ENCODE measurements at regions not wholly inside any gene's neighbourhood (a gene's known extent, or its start where the extent isn't known, plus 50 kb on each side); places are given as distances from the start of the nearest gene placed in this dataset.

GRCh38 chr4:66681962-66682361 is 863.3 kb downstream of the CENPC start:
- no peak for FAIRE-seq

DNA sequence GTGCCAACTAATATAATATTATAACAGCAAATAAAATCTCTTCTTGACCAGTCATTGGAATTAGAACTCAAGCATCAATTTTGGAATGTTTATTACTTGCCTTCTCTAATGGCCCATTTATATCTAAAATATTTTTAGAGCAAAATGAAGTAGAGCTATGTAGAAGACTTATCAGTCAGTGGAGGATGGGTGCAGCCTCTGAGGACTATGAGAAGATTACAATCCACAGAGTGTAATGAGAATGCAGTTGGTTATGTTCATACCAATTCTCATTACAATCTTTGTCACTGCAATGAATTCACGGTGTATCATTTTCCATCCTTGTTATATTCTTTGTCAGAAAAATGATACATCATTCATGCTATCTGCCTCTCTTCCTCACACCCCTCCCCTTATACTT is 878.1 kb downstream of the CENPC start:
- no peak for FAIRE-seq

- no peak for FAIRE-seq
These were observed 882.7 kb downstream of the CENPC start for GRCh38 chr4:66662620-66663019.

- no peak for FAIRE-seq
These were observed 886.5 kb downstream of the CENPC start for GRCh38 chr4:66658809-66659208.

- no peak for FAIRE-seq
These were observed 889.8 kb downstream of the CENPC start for GRCh38 chr4:66655505-66655904.

DNA sequence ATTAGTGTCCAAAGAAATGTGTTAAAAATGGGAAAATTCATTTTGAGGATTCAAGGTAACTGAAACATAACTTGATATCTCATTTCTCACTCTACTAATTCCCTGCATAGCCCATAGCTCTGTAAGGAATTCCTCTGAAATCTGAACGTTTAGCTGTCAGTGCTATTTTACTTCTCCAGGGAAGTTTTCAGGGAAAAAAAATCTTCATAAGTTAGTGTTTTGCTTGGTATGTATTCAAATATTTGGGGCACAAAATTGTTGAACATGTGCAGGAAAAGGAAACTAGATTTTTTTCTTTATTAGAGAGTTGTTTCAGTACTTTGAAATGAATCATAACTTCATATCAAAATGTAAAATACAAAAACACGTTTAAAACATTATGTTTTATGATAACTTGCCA is 891.4 kb downstream of the CENPC start:
- no peak for FAIRE-seq

DNA sequence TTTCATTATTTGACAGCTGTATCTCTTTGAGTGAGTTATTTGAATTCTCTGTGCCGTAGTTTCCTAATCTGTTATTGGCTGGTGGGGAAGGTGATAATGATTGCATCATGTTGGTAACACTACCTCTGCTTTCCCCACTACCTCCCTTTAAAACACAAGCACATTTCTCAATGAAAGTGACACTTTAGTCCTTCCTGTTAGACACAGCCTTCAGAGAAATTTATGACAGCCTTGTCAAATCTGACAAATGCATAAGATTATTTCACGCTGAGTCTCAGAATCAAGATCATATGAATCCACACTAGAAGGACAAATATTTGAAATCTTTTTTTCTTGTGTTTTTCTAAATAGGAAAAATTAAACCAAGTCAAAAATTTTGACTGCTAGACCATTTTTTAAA is 896.1 kb downstream of the CENPC start:
- no peak for FAIRE-seq

DNA sequence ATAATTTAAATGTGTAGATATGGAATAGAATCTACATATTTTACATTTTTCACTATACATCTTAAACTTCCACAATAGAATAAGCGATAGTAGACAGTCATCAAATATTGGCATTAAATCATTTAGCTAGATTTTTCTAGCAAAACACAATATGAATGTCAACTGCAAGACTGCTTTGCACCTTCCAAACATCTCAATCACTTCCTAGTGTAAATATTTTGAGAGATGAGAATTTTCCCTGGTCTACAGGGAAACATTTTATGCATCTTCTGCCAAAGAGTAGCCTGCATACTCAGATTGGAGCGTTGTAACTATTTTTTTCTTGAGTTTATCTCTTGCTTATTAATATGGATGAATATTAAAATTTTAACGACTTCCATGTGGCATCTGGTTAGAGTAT is 897.4 kb downstream of the CENPC start:
- FAIRE-seq: no peak

GRCh38 chr4:66647476-66647875 is 897.8 kb downstream of the CENPC start:
- no peak for FAIRE-seq

DNA sequence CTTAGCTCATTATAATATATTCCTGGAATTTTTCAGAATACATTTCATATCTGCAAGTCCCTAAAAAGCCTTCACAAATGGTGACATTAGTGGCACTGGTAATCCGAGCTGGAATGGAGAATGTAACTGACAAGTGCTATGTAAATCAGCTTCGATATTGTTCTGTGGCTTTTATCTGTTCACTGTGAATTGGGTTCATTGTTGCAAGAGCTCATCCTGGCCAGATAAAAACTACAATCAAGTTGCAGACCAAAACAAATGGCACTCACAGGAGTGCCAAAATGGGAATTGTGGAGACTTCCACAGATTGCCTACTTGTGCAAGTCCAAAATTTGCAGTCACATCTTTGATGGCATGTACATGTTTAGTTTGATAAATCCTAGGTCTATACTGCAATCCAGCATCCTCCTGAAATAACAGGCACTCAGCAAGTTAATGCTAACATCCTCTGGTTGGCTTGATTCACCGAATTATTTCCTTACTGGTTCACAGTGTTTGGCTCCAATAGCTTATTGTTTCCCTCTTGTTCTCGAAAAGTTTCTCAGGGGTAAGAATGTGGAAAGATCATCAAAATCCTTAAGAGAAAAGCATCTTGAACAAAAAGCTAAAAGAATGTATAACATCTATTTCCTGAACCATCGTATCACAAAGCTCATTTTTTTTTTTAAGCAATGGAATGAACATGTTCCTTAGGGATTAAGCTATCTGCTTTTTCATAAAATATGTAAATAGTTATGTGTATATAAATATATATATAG is 904.9 kb downstream of the CENPC start:
- no peak for FAIRE-seq

- no peak for FAIRE-seq
These were observed 905.9 kb downstream of the CENPC start for GRCh38 chr4:66639361-66639760.

DNA sequence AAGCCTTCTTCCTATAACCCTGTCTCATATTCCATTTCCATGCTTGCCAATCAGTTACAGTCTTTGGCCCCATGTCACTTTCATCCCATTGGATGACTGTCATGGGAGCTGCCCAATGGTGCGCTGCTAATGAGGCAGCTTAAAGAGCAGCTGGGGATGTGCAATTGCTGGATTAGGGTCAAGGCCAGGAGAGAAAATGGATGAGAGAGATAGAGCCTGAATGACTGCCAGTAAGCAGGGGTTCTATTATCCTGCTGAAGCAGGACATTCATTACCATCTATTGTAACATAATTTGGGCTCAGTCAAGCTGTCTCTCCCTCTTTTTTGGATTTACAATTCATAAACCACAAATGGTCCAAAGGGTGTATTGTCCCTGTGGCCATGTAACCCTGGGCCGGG is 909.0 kb downstream of the CENPC start:
- no peak for FAIRE-seq

- no peak for FAIRE-seq
These were observed 911.8 kb downstream of the CENPC start for GRCh38 chr4:66633477-66633876.

- FAIRE-seq: no peak
These were observed 915.4 kb downstream of the CENPC start for GRCh38 chr4:66629927-66630326.

DNA sequence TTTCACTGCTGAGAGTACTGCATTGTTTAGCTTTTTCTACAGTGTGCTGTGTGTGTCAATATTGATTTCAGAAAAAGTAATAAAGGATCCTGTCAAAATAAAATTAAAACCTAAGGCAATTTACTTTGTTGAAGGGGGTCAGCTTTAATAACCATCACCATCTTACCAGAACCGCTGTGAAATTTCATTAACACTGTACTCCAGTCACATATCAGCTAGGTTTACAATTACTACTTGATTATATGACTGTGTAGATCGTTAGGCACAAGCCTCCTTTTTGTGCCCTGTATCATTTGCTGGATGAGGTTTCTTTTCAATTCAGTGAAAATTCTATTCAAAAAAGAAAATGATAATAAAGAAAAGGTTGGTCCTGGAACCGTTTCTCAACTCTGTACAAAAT is 917.2 kb downstream of the CENPC start:
- FAIRE-seq: no peak

- no peak for FAIRE-seq
These were observed 919.8 kb downstream of the CENPC start for GRCh38 chr4:66625480-66625879.

DNA sequence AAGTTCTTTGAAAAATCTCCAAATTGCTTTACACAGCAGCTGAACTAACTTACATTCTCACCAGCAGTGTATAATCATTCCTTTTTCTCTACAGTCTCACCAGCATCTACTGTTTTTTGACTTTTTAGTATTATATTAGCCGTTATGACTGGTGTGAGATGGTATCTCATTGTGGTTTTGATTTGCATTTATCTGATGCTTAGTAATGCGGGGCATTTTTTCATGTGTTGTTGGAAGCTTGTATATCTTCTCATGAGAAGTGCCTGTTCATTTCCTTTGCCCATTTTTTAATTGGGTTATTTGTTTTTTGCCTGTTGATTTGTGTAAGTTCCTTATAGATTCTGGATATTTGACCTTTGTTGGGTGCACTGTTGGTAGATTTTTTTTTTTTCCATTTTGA is 931.7 kb downstream of the CENPC start:
- FAIRE-seq: no peak

- no peak for FAIRE-seq
These were observed 936.3 kb downstream of the CENPC start for GRCh38 chr4:66609014-66609413.

DNA sequence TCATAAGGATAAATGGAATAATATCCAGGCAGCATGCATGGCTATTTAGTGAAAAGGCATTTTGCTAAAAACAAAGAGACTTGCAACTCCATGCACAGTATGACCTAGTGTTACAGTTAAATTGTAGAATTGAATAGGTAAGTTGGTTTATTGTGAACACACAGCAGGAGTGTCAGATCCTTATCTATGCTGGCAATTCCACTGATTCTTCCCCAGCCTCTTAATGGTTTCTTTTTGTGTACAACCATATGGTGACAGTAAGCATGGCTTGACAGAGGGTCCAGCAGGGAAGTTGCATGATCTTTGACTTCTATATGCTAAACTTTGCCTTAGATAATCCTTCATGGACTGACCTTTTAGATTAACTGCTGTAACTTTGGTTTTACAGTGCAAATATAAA is 936.6 kb upstream of the EPHA5 start:
- FAIRE-seq: no peak

- no peak for FAIRE-seq
These were observed 935.9 kb upstream of the EPHA5 start for GRCh38 chr4:66606215-66606614.

DNA sequence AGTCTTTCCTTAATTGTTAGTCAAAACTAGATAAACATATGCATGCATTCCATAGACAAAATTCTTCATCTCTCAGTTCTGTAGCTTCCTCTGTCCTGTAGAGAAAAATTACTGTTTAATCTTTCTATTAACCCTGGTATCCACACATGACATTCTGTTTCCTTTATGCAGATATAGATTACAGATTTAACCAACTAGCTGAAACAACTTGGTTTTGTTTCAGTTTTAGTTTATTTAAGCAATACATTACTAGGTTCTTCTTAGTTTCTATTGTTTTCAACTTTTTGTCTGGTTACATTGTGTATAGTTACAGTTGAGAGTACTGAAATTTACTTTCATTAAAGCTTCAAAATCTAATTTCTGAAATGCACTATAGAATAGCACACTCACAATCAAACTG is 933.9 kb upstream of the EPHA5 start:
- FAIRE-seq: no peak

- peak; percentile 55 for FAIRE-seq
These were observed 932.3 kb upstream of the EPHA5 start for GRCh38 chr4:66602622-66603021.

- FAIRE-seq: no peak
These were observed 921.7 kb upstream of the EPHA5 start for GRCh38 chr4:66591968-66592367.

DNA sequence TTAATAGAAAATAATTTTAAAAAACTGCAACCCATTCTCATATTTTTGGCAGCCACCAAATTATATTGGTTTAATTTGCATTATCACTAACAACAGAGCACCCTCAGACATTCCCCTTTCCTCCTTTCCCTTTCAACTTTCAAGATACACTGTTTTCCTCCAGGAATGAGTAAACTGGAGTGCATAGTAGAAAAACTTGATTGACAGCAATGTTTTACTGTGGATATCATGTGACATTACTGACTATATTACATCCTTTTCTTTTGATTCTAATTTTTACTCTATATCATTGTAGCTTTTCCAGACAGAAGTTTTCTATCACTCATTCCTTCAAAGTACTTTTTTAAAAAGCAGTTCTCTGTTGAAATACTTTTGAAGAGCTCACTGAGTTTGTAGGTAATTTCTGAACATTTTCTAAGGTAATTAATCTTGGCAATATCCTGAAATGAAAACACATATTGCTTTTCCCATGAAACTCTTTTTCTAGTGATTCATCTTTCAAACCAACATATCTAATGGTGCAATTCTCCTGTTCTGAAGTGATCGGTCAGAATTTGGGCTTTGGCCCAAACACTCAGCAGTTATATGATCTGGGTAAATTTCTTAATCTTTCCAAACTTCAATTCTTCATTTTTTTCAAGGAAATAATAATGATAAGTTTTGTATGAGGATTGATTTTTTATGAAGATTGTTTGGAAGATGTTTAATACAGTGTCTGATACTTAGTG is 920.4 kb upstream of the EPHA5 start:
- no peak for FAIRE-seq

DNA sequence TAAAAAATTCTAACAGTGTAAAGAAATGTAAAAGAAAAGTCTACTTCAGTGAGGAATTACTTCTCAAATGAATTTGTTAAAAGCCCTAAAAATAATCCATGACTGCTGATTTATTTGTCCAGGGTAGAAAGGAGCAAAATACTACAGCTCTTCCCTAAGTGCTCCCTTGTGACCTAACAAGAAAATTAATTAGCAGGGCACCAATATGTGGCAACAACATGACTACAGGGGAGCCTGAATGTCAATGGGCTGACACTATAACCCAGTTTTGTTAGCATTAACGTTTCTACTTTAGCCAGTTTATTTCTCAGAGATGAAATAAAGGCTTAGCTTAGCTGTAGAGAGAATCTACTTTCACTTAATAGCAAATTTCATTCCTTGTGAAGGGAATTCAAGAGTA is 918.9 kb upstream of the EPHA5 start:
- FAIRE-seq: no peak
